ENCODE measurements at regions not wholly inside any gene's neighbourhood (a gene's known extent, or its start where the extent isn't known, plus 50 kb on each side); places are given as distances from the start of the nearest gene placed in this dataset.

GRCh38 chr1:163844459-163844858 is 522.7 kb downstream of the NUF2 start:
- no peaks in the 10 kb centered on the region for H3K79me2 ChIP-seq (ENCODE audit: insufficient read depth, low read length)
- H3K9me3 ChIP-seq (ENCODE audit: insufficient read depth, low read length, severe bottlenecking), result no peaks in the 10 kb centered on the region
- no peak for TF ChIP-seq EZH2 (IDR thresholded peaks at IDR 0.05; ENCODE audit: borderline replicate concordance, low read depth, low read length, severe bottlenecking)
- TF ChIP-seq, protein P1, sequence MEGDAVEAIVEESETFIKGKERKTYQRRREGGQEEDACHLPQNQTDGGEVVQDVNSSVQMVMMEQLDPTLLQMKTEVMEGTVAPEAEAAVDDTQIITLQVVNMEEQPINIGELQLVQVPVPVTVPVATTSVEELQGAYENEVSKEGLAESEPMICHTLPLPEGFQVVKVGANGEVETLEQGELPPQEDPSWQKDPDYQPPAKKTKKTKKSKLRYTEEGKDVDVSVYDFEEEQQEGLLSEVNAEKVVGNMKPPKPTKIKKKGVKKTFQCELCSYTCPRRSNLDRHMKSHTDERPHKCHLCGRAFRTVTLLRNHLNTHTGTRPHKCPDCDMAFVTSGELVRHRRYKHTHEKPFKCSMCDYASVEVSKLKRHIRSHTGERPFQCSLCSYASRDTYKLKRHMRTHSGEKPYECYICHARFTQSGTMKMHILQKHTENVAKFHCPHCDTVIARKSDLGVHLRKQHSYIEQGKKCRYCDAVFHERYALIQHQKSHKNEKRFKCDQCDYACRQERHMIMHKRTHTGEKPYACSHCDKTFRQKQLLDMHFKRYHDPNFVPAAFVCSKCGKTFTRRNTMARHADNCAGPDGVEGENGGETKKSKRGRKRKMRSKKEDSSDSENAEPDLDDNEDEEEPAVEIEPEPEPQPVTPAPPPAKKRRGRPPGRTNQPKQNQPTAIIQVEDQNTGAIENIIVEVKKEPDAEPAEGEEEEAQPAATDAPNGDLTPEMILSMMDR (IDR thresholded peaks at IDR 0.05; ENCODE audit: borderline replicate concordance, extremely low read depth, low read length, poor library complexity, severe bottlenecking), result no peak
- H3K4me1 ChIP-seq (ENCODE audit: insufficient read depth, low read length), result no peaks in the 10 kb centered on the region
- no peak for DNase-seq
- no peak for ATAC-seq (ENCODE audit: insufficient read depth, low read depth)
- no peak overlapping the region for H3K4me2 ChIP-seq (ENCODE audit: insufficient read depth, low read length)
- H3K27me3 ChIP-seq (ENCODE audit: insufficient read depth, low read length, poor library complexity), result no peaks in the 10 kb centered on the region
- no peak overlapping the region for H3K4me3 ChIP-seq (ENCODE audit: low read depth in 1 of 2, low read length in 2 of 2)
- no peak overlapping the region for H2AFZ ChIP-seq (ENCODE audit: low read depth, low read length)
- H4K20me1 ChIP-seq (ENCODE audit: insufficient read depth, low read length), result no peaks in the 10 kb centered on the region
- H3K36me3 ChIP-seq (ENCODE audit: insufficient read depth, low read length), result no peaks in the 10 kb centered on the region
- no peak overlapping the region for H3K9ac ChIP-seq (ENCODE audit: low read depth, low read length)
- no peak overlapping the region for H3K27ac ChIP-seq (ENCODE audit: low read length)

DNA sequence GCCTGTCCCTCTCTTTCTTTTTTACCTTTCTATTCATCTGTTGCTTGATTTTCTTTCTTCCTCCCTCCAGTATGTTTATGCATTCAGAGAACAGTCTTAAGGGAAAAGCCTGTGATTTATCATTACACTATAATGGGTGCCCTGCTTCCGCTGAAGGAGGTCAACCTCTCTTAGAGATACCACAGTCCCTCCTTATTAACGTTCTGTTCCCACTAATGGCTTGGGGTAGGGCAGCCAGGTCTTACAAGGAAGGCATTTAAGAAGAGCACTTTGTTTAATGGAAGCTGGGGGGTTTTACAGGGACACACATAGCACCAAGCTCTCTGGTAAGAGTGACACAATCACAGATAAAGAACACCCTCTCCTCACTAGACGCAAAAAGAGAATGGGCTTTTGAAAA is 523.5 kb downstream of the NUF2 start:
- Histone ChIP-seq H3K36me3 (ENCODE audit: insufficient read depth, low read length) (no peaks in the 10 kb centered on the region), H3K9ac (ENCODE audit: low read depth, low read length) (no peak overlapping the region), H3K27ac (ENCODE audit: low read length) (no peak overlapping the region), H3K79me2 (ENCODE audit: insufficient read depth, low read length) (no peaks in the 10 kb centered on the region), H3K4me2 (ENCODE audit: insufficient read depth, low read length) (no peak overlapping the region), H3K27me3 (ENCODE audit: insufficient read depth, low read length, poor library complexity) (no peaks in the 10 kb centered on the region), H4K20me1 (ENCODE audit: insufficient read depth, low read length) (no peaks in the 10 kb centered on the region), H3K9me3 (ENCODE audit: insufficient read depth, low read length, severe bottlenecking) (no peaks in the 10 kb centered on the region), H2AFZ (ENCODE audit: low read depth, low read length) (no peak overlapping the region), H3K4me1 (ENCODE audit: insufficient read depth, low read length) (no peaks in the 10 kb centered on the region), H3K4me3 (ENCODE audit: low read depth in 1 of 2, low read length in 2 of 2) (no peak overlapping the region)
- DNase-seq (no peak), ATAC-seq (ENCODE audit: insufficient read depth, low read depth) (no peak)
- TF ChIP-seq EZH2 (IDR thresholded peaks at IDR 0.05; ENCODE audit: borderline replicate concordance, low read depth, low read length, severe bottlenecking), result no peak
- TF ChIP-seq, protein P1 (IDR thresholded peaks at IDR 0.05; ENCODE audit: borderline replicate concordance, extremely low read depth, low read length, poor library complexity, severe bottlenecking), result no peak

- Histone ChIP-seq H3K9me3 (ENCODE audit: insufficient read depth, low read length, severe bottlenecking) (peaks cover under 1% of the 10 kb centered on the region), H4K20me1 (ENCODE audit: insufficient read depth, low read length) (no peaks in the 10 kb centered on the region), H3K9ac (ENCODE audit: low read depth, low read length) (no peak overlapping the region), H3K27ac (ENCODE audit: low read length) (no peak overlapping the region), H3K79me2 (ENCODE audit: insufficient read depth, low read length) (no peaks in the 10 kb centered on the region), H2AFZ (ENCODE audit: low read depth, low read length) (no peak overlapping the region), H3K27me3 (ENCODE audit: insufficient read depth, low read length, poor library complexity) (no peaks in the 10 kb centered on the region), H3K4me3 (ENCODE audit: low read depth in 1 of 2, low read length in 2 of 2) (no peak overlapping the region), H3K4me1 (ENCODE audit: insufficient read depth, low read length) (no peaks in the 10 kb centered on the region), H3K4me2 (ENCODE audit: insufficient read depth, low read length) (no peak overlapping the region), H3K36me3 (ENCODE audit: insufficient read depth, low read length) (no peaks in the 10 kb centered on the region)
- no peak for TF ChIP-seq EZH2 (IDR thresholded peaks at IDR 0.05; ENCODE audit: borderline replicate concordance, low read depth, low read length, severe bottlenecking)
- TF ChIP-seq, protein P1 (IDR thresholded peaks at IDR 0.05; ENCODE audit: borderline replicate concordance, extremely low read depth, low read length, poor library complexity, severe bottlenecking), result no peak
- no peak for ATAC-seq (ENCODE audit: insufficient read depth, low read depth)
- no peak for DNase-seq
Measured at GRCh38 chr1:163863731-163864130, 542.0 kb downstream of the NUF2 start.

DNA sequence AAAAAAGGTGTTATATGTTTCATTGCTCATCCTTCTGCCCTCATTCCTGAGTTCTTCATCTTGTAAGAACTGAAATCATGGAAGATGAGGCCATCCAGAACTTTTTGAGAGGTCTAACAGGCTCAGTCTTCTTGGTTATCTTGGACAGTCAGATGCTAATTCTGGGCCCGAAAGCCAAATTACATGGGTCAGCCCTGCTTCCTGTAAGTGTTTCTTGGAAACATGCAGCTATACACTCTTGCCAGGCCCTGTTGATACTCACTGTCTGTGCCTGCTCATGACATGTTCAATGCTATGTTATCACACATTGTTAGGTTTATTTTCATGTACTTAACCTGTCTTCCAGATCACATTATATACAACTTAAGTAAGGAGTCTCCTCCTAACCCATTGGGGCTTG is 542.5 kb downstream of the NUF2 start:
- Histone ChIP-seq H3K79me2 (ENCODE audit: insufficient read depth, low read length) (no peaks in the 10 kb centered on the region), H3K36me3 (ENCODE audit: insufficient read depth, low read length) (no peaks in the 10 kb centered on the region), H4K20me1 (ENCODE audit: insufficient read depth, low read length) (no peaks in the 10 kb centered on the region), H3K27me3 (ENCODE audit: insufficient read depth, low read length, poor library complexity) (no peaks in the 10 kb centered on the region), H3K9me3 (ENCODE audit: insufficient read depth, low read length, severe bottlenecking) (peaks cover 2% of the 10 kb centered on the region), H3K4me1 (ENCODE audit: insufficient read depth, low read length) (no peaks in the 10 kb centered on the region), H3K4me2 (ENCODE audit: insufficient read depth, low read length) (no peak overlapping the region), H3K27ac (ENCODE audit: low read length) (no peak overlapping the region), H3K4me3 (ENCODE audit: low read depth in 1 of 2, low read length in 2 of 2) (no peak overlapping the region), H2AFZ (ENCODE audit: low read depth, low read length) (no peak overlapping the region), H3K9ac (ENCODE audit: low read depth, low read length) (no peak overlapping the region)
- no peak for DNase-seq
- TF ChIP-seq EZH2 (IDR thresholded peaks at IDR 0.05; ENCODE audit: borderline replicate concordance, low read depth, low read length, severe bottlenecking), result no peak
- TF ChIP-seq, protein P1 (IDR thresholded peaks at IDR 0.05; ENCODE audit: borderline replicate concordance, extremely low read depth, low read length, poor library complexity, severe bottlenecking), result no peak
- ATAC-seq (ENCODE audit: insufficient read depth, low read depth), result no peak
